T-helper 2 cell (primary cell): ENCODE measurements at regions not wholly inside any gene's neighbourhood (a gene's known extent, or its start where the extent isn't known, plus 50 kb on each side); places are given as distances from the start of the nearest gene placed in this dataset.

ENCODE experiments used
- DNase-seq, 5 experiments: peaks; one replicate each; pipeline versions ENCODE4 v3.0.0 to v3.0.0-alpha.2; 2012 to 2022

DNA sequence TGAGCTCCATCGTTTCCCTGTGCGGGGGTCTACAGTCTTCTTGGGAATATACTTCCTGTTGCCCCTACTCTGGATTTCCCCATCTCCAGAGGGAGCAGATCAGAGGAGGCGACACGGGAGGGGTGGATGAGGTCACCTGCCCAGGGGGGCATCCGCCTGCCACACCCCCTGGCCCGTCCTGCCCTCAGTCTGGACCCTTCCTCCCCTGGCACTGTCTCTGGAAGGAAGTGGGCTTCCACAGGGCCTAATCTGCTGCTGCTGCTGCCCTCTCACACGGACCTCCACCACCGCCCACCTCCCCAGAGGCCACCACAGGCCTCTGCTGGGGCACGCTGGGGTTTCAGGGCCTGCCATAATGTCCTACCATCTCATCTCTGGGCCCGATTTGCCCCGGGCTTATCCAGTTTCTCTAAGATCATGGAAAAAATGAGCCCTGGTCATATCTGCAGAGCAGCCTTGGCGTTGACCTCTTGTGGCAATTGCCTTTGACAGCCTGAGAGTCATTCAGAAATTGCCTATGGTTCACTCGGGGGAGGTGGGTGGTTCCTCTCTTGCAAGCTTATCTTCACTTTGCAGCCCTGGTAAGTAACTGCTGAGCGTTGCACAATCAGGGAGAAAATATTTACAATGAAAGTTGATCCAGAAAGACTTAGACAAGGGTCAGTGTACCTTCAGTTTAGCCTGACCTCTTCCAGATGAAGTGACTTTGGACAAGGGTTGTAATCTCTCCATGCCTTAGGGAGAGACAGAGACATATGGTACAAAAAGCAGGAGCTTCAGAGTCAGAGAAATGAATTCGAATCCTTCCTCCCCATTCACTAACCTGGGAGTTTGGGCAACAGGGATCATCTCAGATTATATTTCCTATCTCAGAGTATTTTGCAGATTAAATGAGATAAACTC is 252.4 kb downstream of the TOMM20 start:
- DNase-seq, result peak in 1 of 5 experiments; percentile 59

- no peak for DNase-seq
Observed at GRCh38 chr1:234875328-234875952, 253.2 kb downstream of the TOMM20 start.

- DNase-seq, result no peak
Observed at GRCh38 chr1:234874291-234875288, 254.0 kb downstream of the TOMM20 start.

- no peak for DNase-seq
Observed at GRCh38 chr1:234871710-234872271, 256.8 kb downstream of the TOMM20 start.

DNA sequence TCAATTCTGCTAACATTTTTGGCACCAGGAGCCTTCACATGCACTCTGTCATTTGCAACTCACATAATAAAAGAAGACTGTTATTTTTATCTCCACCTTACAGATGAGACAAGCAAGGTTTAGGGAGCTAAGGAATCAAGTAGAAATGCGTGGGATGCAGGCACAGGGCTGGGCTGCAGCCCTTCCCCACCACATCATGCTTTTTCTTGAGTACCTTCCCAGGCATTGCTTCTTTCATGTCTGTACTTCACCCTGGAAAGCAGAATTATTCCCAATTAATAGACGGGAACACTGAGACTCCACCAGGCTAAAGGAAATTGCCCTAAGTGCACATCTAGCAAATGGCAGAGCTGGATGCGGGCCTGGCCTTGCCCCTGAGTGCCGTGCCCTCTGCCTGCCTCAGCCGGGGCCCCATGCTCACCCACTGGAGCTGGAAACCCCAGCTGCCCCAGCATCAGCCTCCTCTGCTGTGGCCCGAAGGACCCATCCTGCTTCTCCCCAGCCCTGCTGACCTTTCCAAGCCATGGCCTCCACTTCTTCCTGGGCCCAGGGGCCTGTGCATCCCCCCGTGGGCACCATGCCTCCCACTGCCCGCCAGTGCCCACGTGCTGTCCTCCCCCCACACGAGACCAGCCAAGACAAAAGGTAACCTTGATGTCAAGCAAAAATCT is 257.5 kb downstream of the TOMM20 start:
- DNase-seq, result no peak

- no peak for DNase-seq
Observed at GRCh38 chr1:234870020-234870981, 258.3 kb downstream of the TOMM20 start.

DNA sequence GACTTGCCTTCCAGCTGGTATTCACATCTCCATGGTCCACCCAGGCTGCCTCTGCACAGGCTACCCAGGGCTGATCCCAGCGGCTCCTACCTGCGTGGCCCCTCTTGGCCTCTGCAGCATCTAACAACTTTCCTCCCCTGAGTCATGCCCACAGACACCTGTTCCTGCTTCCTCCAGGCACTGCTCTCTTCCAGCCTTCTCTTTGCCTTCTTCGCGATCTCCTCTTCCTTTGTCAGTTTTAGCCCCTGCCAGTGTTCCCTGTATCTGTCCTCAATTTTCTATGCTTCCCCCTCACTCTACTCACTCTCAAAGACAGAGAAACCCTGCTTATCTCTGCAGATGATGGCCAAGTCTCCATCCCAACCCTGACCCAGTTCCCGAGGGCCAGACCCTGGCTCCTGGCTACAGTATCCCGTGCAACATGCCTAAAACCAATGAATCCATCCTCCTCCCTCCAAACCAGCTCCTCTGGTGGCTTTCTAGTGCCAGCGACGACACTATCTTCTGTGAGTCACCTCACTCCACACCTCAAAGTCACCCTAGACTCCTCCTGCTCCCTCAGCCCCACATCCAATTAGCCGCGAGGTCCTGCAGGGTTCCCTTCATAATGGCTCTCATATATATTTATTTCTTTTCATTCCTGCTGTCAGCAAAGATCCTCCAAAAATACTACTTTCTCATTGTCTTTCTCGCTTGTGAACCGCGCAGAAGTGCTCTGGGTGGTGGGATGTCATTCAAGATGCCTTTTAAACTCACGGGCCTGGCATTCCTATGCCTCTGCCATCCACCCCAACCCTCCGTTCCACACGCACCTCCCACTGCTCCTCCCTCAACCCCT is 259.2 kb downstream of the TOMM20 start:
- no peak for DNase-seq

DNA sequence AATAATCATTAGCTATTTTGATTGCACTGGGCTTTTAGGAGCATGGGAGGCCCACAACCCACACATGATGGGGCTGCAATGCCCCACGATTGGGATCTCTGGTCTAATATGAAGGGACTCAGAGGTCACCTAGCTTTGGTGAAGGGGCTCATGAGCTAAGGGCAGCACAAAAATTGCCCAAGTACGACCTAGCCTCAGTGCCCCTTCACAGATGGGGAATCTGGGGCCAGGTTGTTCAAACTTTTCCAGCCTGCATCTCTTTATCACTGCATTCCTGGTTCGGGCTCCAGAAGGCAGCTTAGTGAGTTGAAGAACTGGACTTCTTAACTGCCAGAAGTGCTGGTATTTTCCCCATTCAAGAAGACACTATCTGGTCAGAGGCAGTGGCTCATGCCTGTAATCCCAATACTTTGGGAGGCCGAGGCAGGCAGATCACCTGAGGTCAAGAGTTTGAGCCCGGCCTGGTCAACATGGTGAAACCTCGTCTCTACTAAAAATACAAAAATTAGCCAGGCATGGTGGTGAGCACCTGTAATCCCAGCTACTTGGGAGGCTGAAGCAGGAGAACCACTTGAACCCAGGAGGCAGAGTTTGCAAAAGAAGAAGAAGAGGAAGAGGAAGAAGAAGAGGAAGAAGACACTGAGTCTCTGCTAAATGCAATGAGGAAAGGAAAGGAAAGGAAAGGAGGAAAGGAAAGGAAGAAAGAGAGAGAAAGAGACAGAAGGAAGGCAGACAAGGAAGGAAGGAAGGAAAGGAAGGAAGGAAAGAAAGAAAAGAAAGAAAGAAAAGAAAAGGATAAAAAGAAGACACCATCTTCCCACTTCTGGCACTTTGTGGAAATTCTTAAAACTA is 258.5 kb upstream of the IRF2BP2 start:
- no peak for DNase-seq

- DNase-seq, result no peak
Observed at GRCh38 chr1:234866007-234866866, 256.3 kb upstream of the IRF2BP2 start.

GRCh38 chr1:234865171-234866006 is 255.4 kb upstream of the IRF2BP2 start:
- DNase-seq, result no peak

GRCh38 chr1:234864116-234864515 is 254.1 kb upstream of the IRF2BP2 start:
- DNase-seq, result no peak

GRCh38 chr1:234863551-234863971 is 253.6 kb upstream of the IRF2BP2 start:
- DNase-seq, result no peak

GRCh38 chr1:234862944-234863515 is 253.1 kb upstream of the IRF2BP2 start:
- no peak for DNase-seq

- DNase-seq, result no peak
Observed at GRCh38 chr1:234862360-234862943, 252.5 kb upstream of the IRF2BP2 start.

DNA sequence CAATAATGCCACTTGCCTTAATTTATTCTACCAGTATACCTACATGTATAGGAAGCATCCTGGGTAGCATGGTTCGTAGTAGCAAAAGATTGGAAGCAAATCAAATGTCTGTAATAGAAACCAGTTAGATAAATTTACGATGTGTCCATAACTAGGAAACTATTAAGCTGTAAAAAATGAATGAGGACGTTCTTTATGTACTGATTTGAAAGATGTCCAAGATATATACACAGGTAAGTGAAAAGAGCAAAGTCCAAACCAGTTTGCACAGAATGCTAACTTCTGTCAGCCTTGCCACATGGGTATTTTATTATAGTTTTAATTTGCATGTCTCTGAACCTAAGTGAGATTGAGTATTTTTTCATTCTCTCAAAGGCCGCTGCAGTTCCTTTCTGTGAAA is 251.8 kb upstream of the IRF2BP2 start:
- DNase-seq, result no peak

- DNase-seq, result no peak
Observed at GRCh38 chr1:234861024-234861620, 251.1 kb upstream of the IRF2BP2 start.
